SK-N-SH treated with all-trans-retinoic acid at 6 μM for 48 hours (cell line): ENCODE measurements at regions not wholly inside any gene's neighbourhood (a gene's known extent, or its start where the extent isn't known, plus 50 kb on each side); places are given as distances from the start of the nearest gene placed in this dataset.

ENCODE experiments used
- ATAC-seq: fragments of 200-7000 bp; cut with Tn5 transposase; 3 replicates; pipeline ENCODE4 v1.9.1; 2020; ENCODE audit warnings: mild to moderate bottlenecking, moderate library complexity
- ARNTL ChIP-seq: fragments of 450-650 bp; formaldehyde crosslinking; IDR thresholded peaks from 2 replicates; pipeline ENCODE4 v1.5.0; 2020; ENCODE audit warnings: low read depth, mild to moderate bottlenecking, moderate library complexity, borderline replicate concordance
- BACH2 ChIP-seq: fragments of 250-450 bp; sonication (Bioruptor Pico); IDR thresholded peaks from 2 replicates; pipeline ENCODE4 v1.9.0; 2021; ENCODE audit warnings: mild to moderate bottlenecking, borderline replicate concordance
- CSDC2 ChIP-seq: fragments of 250-450 bp; sonication (Bioruptor Pico); IDR thresholded peaks from 2 replicates; pipeline ENCODE4 v1.5.0; 2020; ENCODE audit warnings: mild to moderate bottlenecking, moderate library complexity
- ESRRG ChIP-seq: fragments of 250-450 bp; sonication (Bioruptor Pico); IDR thresholded peaks from 2 replicates; pipeline ENCODE4 v1.6.1; 2021; ENCODE audit warnings: mild to moderate bottlenecking
- GLIS3 ChIP-seq: fragments of 250-450 bp; sonication (Bioruptor Pico); IDR thresholded peaks from 2 replicates; pipeline ENCODE4 v1.5.0; 2020; ENCODE audit warnings: mild to moderate bottlenecking, moderate library complexity
- ISL1 ChIP-seq: fragments of 250-450 bp; sonication (Bioruptor Pico); IDR thresholded peaks from 2 replicates; pipeline ENCODE4 v2.1.2; 2022; ENCODE audit warnings: mild to moderate bottlenecking, moderate library complexity
- PPARA ChIP-seq: fragments of 250-450 bp; sonication (Bioruptor Pico); IDR thresholded peaks from 2 replicates; pipeline ENCODE4 v1.5.0; 2020; ENCODE audit warnings: mild to moderate bottlenecking, borderline replicate concordance
- RARB ChIP-seq: fragments of 250-450 bp; sonication (Bioruptor Pico); IDR thresholded peaks from 2 replicates; pipeline ENCODE4 v1.8.0; 2021; ENCODE audit warnings: mild to moderate bottlenecking, moderate library complexity
- SNAI2 ChIP-seq: fragments of 250-450 bp; sonication (Bioruptor Pico); IDR thresholded peaks from 2 replicates; pipeline ENCODE4 v1.5.0; 2020; ENCODE audit warnings: mild to moderate bottlenecking, moderate library complexity
- TCF4 ChIP-seq: fragments of 250-450 bp; sonication (Bioruptor Pico); IDR thresholded peaks from 2 replicates; pipeline ENCODE4 v1.8.0; 2021; ENCODE audit warnings: mild to moderate bottlenecking, moderate library complexity, borderline replicate concordance
- TOX ChIP-seq: fragments of 250-450 bp; sonication (Bioruptor Pico); IDR thresholded peaks from 2 replicates; pipeline ENCODE4 v1.8.0; 2021; ENCODE audit warnings: mild to moderate bottlenecking, moderate library complexity, borderline replicate concordance
- ZC3H10 ChIP-seq: fragments of 250-450 bp; sonication (Bioruptor Pico); IDR thresholded peaks from 2 replicates; pipeline ENCODE4 v1.5.1; 2021; ENCODE audit warnings: mild to moderate bottlenecking, moderate library complexity
- ZFP3 ChIP-seq: fragments of 250-450 bp; sonication (Bioruptor Pico); IDR thresholded peaks from 2 replicates; pipeline ENCODE4 v1.5.0; 2020; ENCODE audit warnings: mild to moderate bottlenecking, moderate library complexity
- ZFP30 ChIP-seq: fragments of 450-650 bp; formaldehyde crosslinking; IDR thresholded peaks from 2 replicates; pipeline ENCODE4 v1.5.0; 2022; ENCODE audit warnings: mild to moderate bottlenecking, moderate library complexity
- ZNF565 ChIP-seq: fragments of 450-650 bp; formaldehyde crosslinking; conservative IDR thresholded peaks from 2 replicates; pipeline ENCODE4 v1.5.0; 2020; ENCODE audit warnings: low read depth, mild to moderate bottlenecking, moderate library complexity
- ZNF70 ChIP-seq: fragments of 450-650 bp; formaldehyde crosslinking; IDR thresholded peaks from 2 replicates; pipeline ENCODE4 v1.5.0; 2020; ENCODE audit warnings: mild to moderate bottlenecking, moderate library complexity
- ZNF8 ChIP-seq: fragments of 450-650 bp; formaldehyde crosslinking; IDR thresholded peaks from 2 replicates; pipeline ENCODE4 v1.5.0; 2020; ENCODE audit warnings: mild to moderate bottlenecking, moderate library complexity
- TF ChIP-seq, protein P1 (sequence below): fragments of 250-450 bp; sonication (Bioruptor Pico); IDR thresholded peaks from 2 replicates; pipeline ENCODE4 v1.8.0; 2020; ENCODE audit warnings: mild to moderate bottlenecking, moderate library complexity, borderline replicate concordance
- TF ChIP-seq, protein P2 (sequence below): fragments of 250-450 bp; sonication (Bioruptor Pico); IDR thresholded peaks from 2 replicates; pipeline ENCODE4 v1.8.0; 2021; ENCODE audit warnings: low read depth, mild to moderate bottlenecking, moderate library complexity, borderline replicate concordance
- TF ChIP-seq, protein P3 (sequence below): fragments of 250-450 bp; sonication (Bioruptor Pico); IDR thresholded peaks from 2 replicates; pipeline ENCODE4 v1.5.0; 2020; ENCODE audit warnings: mild to moderate bottlenecking, moderate library complexity
- TF ChIP-seq, protein P4 (sequence below): fragments of 250-450 bp; sonication (Bioruptor Pico); IDR thresholded peaks from 2 replicates; pipeline ENCODE4 v1.5.1; 2020; ENCODE audit warnings: low read depth, mild to moderate bottlenecking, moderate library complexity
- TF ChIP-seq, protein P5 (sequence below): fragments of 250-450 bp; sonication (Bioruptor Pico); IDR thresholded peaks from 2 replicates; pipeline ENCODE4 v1.5.1; 2021; ENCODE audit warnings: mild to moderate bottlenecking, moderate library complexity

- ATAC-seq, result no peak
These were observed 118.9 kb upstream of the COL21A1 start for GRCh38 chr6:56366141-56366852.

GRCh38 chr6:56364827-56365339 is 117.5 kb upstream of the COL21A1 start:
- no peak for TF ChIP-seq TCF4 (CRISPR knock-in tag)
- TF ChIP-seq TOX (CRISPR knock-in tag), result peak; percentile 88
- TF ChIP-seq ZNF8, result no peak
- TF ChIP-seq ZNF565, result no peak
- TF ChIP-seq ZFP3, result no peak
- TF ChIP-seq SNAI2, result no peak
- TF ChIP-seq ARNTL (CRISPR knock-in tag), result no peak
- TF ChIP-seq ZFP30 (CRISPR knock-in tag), result no peak
- TF ChIP-seq ZC3H10, result no peak
- TF ChIP-seq ESRRG (CRISPR knock-in tag), result no peak
- TF ChIP-seq ISL1 (CRISPR knock-in tag), result peak; percentile 87
- TF ChIP-seq, protein P1, sequence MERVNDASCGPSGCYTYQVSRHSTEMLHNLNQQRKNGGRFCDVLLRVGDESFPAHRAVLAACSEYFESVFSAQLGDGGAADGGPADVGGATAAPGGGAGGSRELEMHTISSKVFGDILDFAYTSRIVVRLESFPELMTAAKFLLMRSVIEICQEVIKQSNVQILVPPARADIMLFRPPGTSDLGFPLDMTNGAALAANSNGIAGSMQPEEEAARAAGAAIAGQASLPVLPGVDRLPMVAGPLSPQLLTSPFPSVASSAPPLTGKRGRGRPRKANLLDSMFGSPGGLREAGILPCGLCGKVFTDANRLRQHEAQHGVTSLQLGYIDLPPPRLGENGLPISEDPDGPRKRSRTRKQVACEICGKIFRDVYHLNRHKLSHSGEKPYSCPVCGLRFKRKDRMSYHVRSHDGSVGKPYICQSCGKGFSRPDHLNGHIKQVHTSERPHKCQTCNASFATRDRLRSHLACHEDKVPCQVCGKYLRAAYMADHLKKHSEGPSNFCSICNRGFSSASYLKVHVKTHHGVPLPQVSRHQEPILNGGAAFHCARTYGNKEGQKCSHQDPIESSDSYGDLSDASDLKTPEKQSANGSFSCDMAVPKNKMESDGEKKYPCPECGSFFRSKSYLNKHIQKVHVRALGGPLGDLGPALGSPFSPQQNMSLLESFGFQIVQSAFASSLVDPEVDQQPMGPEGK (CRISPR knock-in tag), result peak; percentile 78; the same call in 1 of the 2 replicates
- no peak for TF ChIP-seq ZNF70 (CRISPR knock-in tag)
- no peak for TF ChIP-seq RARB
- no peak for TF ChIP-seq CSDC2 (CRISPR knock-in tag)
- TF ChIP-seq, protein P2, sequence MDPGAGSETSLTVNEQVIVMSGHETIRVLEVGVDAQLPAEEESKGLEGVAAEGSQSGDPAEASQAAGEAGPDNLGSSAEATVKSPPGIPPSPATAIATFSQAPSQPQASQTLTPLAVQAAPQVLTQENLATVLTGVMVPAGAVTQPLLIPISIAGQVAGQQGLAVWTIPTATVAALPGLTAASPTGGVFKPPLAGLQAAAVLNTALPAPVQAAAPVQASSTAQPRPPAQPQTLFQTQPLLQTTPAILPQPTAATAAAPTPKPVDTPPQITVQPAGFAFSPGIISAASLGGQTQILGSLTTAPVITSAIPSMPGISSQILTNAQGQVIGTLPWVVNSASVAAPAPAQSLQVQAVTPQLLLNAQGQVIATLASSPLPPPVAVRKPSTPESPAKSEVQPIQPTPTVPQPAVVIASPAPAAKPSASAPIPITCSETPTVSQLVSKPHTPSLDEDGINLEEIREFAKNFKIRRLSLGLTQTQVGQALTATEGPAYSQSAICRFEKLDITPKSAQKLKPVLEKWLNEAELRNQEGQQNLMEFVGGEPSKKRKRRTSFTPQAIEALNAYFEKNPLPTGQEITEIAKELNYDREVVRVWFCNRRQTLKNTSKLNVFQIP, result no peak
- ATAC-seq, result peak; percentile 78

More at GRCh38 chr6:56366141-56366852, 118.9 kb upstream of the COL21A1 start:
- TF ChIP-seq, protein P3, sequence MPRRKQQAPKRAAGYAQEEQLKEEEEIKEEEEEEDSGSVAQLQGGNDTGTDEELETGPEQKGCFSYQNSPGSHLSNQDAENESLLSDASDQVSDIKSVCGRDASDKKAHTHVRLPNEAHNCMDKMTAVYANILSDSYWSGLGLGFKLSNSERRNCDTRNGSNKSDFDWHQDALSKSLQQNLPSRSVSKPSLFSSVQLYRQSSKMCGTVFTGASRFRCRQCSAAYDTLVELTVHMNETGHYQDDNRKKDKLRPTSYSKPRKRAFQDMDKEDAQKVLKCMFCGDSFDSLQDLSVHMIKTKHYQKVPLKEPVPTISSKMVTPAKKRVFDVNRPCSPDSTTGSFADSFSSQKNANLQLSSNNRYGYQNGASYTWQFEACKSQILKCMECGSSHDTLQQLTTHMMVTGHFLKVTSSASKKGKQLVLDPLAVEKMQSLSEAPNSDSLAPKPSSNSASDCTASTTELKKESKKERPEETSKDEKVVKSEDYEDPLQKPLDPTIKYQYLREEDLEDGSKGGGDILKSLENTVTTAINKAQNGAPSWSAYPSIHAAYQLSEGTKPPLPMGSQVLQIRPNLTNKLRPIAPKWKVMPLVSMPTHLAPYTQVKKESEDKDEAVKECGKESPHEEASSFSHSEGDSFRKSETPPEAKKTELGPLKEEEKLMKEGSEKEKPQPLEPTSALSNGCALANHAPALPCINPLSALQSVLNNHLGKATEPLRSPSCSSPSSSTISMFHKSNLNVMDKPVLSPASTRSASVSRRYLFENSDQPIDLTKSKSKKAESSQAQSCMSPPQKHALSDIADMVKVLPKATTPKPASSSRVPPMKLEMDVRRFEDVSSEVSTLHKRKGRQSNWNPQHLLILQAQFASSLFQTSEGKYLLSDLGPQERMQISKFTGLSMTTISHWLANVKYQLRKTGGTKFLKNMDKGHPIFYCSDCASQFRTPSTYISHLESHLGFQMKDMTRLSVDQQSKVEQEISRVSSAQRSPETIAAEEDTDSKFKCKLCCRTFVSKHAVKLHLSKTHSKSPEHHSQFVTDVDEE (CRISPR knock-in tag), result no peak
- TF ChIP-seq TOX (CRISPR knock-in tag), result peak; percentile 39; the same call in 1 of the 2 replicates

GRCh38 chr6:56364431-56364826 is 117.0 kb upstream of the COL21A1 start:
- peak; percentile 47 for ATAC-seq
- no peak for TF ChIP-seq ZNF565
- TF ChIP-seq, protein P4, sequence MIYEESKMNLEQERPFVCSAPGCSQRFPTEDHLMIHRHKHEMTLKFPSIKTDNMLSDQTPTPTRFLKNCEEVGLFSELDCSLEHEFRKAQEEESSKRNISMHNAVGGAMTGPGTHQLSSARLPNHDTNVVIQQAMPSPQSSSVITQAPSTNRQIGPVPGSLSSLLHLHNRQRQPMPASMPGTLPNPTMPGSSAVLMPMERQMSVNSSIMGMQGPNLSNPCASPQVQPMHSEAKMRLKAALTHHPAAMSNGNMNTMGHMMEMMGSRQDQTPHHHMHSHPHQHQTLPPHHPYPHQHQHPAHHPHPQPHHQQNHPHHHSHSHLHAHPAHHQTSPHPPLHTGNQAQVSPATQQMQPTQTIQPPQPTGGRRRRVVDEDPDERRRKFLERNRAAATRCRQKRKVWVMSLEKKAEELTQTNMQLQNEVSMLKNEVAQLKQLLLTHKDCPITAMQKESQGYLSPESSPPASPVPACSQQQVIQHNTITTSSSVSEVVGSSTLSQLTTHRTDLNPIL (CRISPR knock-in tag), result no peak
- no peak for TF ChIP-seq TOX (CRISPR knock-in tag)
- TF ChIP-seq PPARA, result no peak
- no peak for TF ChIP-seq GLIS3
- TF ChIP-seq, protein P2, result no peak
- TF ChIP-seq TCF4 (CRISPR knock-in tag), result no peak
- no peak for TF ChIP-seq RARB
- TF ChIP-seq CSDC2 (CRISPR knock-in tag), result no peak
- TF ChIP-seq, protein P3 (CRISPR knock-in tag), result no peak
- TF ChIP-seq BACH2, result no peak
- no peak for TF ChIP-seq ZFP3
- TF ChIP-seq ZNF70 (CRISPR knock-in tag), result no peak
- no peak for TF ChIP-seq ZNF8
- TF ChIP-seq, protein P5, sequence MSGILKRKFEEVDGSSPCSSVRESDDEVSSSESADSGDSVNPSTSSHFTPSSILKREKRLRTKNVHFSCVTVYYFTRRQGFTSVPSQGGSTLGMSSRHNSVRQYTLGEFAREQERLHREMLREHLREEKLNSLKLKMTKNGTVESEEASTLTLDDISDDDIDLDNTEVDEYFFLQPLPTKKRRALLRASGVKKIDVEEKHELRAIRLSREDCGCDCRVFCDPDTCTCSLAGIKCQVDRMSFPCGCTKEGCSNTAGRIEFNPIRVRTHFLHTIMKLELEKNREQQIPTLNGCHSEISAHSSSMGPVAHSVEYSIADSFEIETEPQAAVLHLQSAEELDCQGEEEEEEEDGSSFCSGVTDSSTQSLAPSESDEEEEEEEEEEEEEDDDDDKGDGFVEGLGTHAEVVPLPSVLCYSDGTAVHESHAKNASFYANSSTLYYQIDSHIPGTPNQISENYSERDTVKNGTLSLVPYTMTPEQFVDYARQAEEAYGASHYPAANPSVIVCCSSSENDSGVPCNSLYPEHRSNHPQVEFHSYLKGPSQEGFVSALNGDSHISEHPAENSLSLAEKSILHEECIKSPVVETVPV, result no peak
- no peak for TF ChIP-seq ARNTL (CRISPR knock-in tag)
- TF ChIP-seq ESRRG (CRISPR knock-in tag), result no peak
